ENCODE measurements at regions not wholly inside any gene's neighbourhood (a gene's known extent, or its start where the extent isn't known, plus 50 kb on each side); places are given as distances from the start of the nearest gene placed in this dataset.

DNA sequence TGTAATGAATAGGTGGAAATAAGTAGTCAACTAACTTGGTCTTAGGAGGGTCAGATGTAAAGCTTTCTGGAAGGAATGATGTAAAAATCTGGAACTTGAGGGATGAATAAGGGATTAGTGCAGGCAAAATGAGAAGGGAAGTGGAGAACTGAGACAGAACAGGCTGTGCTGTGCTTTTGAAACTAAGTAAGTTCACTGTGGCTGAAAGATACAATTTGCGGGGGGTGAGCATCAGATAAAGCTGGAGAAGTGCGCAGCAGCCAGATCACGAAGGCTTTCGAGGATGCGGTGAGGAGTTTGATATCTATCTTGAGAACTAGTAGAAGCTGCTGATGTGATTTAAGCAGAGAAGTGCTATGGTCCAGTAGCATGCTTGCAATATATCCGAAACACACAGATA, 247.8 kb downstream of the RNF144B start:
- no peak for TF ChIP-seq TAF1 (IDR thresholded peaks at IDR 0.05; ENCODE audit: low read depth, low read length)
- TF ChIP-seq PAX5 (IDR thresholded peaks at IDR 0.05; ENCODE audit: insufficient read depth, low read length, severe bottlenecking) = no peak
- TF ChIP-seq POLR2A (IDR thresholded peaks at IDR 0.05; ENCODE audit: low read depth, low read length) = no peak
